ENCODE measurements at regions not wholly inside any gene's neighbourhood (a gene's known extent, or its start where the extent isn't known, plus 50 kb on each side); places are given as distances from the start of the nearest gene placed in this dataset.

- TF ChIP-seq CTCF (IDR thresholded peaks at IDR 0.05) (no peak), EZH2phosphoT487 (IDR thresholded peaks at IDR 0.05) (no peak), EZH2 (IDR thresholded peaks at IDR 0.05) (no peak)
Measured at GRCh38 chr2:207331674-207332073, 165.9 kb upstream of the KLF7 start.

All from neural progenitor cell (in vitro differentiated cells).